GM04504 (cell line): ENCODE measurements at regions not wholly inside any gene's neighbourhood (a gene's known extent, or its start where the extent isn't known, plus 50 kb on each side); places are given as distances from the start of the nearest gene placed in this dataset.

Experiments
- DNase-seq: peaks from one replicate; pipeline ENCODE4 v3.0.0-alpha.2; 2012; ENCODE audit warnings: low read depth

DNA sequence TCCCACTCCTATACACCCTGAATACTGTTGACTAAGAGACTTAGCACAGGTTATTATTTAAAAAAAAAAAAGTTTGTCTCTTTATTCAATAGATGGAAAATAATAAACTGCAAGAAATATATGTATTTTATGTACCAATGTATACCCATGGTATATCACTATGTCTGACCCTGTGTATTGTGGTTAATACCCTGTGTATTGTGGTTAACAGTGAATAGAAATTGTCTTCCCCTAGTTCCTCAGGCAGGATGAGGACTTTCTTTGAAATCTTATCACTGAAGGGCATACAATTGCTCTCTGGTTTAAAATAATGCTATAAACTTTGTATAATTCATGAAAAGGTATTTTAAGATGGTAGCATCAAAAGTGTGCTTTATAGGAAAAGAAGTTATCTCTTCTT is 80.0 kb upstream of the TMEM106B start:
- DNase-seq = no peak

- no peak for DNase-seq
These were observed 77.2 kb upstream of the TMEM106B start for GRCh38 chr7:12133865-12134264.

DNA sequence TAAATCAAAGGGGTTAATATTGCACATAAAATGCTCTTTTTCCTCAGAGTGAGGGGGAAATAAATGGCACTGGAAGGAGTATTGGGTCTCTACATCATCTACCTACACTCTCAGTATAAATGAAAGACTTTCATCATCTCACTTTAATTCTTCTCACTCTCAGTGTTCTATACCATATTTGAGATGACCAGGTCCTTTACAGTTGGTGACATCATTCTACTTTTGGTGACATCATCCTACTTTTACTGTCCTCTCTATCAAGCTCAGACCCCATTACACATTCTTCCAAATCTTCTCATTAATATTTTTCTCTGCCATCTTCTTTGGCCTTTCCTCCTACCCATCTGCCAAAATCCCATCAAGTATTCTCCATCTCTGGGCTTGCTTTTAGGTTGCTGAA is 74.6 kb upstream of the TMEM106B start:
- DNase-seq = no peak

DNA sequence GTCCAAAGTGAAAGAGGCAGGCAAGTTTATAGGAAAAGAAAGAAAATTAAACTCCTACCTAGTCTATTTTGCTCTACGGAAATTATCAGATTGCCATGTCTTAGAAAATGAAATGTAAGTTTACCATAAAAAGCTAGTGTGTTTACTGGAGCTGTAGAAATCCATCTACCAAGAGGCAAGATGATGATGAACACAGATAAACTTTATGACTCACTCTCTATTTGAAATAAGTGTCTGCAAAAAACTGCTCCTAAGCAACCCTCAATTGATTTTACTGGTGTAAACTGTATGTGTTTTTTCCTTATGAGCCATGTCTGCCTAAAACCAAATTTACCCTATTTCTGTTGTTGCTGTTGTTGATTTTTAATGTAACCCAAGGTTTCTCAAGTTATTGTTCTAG is 73.8 kb upstream of the TMEM106B start:
- no peak for DNase-seq

DNA sequence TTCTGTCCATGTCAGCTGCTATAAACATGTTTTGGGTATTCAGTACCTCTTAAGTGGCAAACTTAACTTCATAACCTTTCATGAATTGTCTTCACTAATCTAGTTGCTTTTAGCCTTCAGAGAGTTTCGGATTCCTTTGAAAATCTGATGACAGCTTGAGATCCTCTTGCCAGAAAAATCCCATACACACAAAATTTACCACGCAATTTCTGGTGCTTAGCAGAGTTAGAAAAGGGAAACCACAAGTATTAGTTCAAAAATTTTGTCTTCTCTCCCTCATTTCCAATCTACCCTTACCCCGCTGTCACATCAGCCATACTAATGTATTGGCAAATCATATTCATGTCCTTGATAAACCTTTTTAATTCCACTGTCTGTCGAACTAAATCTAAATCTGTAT is 72.7 kb upstream of the TMEM106B start:
- no peak for DNase-seq

GRCh38 chr7:12139416-12139815 is 71.7 kb upstream of the TMEM106B start:
- no peak for DNase-seq

- no peak for DNase-seq
These were observed 64.3 kb upstream of the TMEM106B start for GRCh38 chr7:12146813-12147212.

- no peak for DNase-seq
These were observed 58.7 kb upstream of the TMEM106B start for GRCh38 chr7:12152196-12152918.

GRCh38 chr7:12154119-12154518 is 57.0 kb upstream of the TMEM106B start:
- DNase-seq = no peak

- DNase-seq = no peak
These were observed 53.6 kb upstream of the TMEM106B start for GRCh38 chr7:12157517-12157916.

DNA sequence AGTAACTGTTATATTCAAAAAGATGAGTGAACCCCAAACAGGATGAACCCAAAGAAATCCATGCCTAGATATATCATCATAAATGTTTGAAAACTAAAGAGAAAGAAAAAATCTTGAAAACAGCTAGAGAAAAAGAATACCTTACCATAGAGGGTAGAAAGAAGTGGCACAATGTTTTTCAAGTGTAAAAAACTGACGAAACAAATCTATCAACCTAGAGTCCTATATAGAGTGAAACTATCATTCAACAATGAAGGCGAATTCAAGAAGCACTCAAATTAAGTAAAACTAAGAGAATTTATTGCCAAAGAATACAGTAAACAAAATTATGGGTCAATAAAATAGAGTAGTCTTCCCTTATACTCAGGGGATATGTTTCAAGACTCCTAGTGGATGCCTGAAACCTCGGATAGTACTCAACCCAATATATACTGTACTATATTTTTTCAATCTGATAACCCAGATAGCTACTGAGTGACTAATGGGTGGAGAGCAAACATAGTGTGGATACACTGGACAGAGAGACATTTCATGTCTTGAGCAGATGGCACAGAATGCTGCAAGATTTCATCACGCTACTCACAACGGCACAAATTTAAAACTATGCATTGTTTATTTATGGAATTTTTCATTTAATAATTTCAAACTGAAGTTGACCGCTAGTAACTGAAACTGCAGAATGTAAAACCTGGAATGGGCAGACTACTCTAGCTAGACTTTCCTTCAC is 52.6 kb upstream of the TMEM106B start:
- DNase-seq = no peak

GRCh38 chr7:12161146-12161545 is 49.9 kb upstream of the TMEM106B start:
- DNase-seq = no peak
